Natural killer cell (primary cell): ENCODE measurements at regions not wholly inside any gene's neighbourhood (a gene's known extent, or its start where the extent isn't known, plus 50 kb on each side); places are given as distances from the start of the nearest gene placed in this dataset.

Source experiments
- ATAC-seq, 3 donors: fragments of 150-1000 bp in 2 of 3; fragments of 200-7000 bp in 1 of 3; cut with Tn5 transposase; 1 replicate in 1 of 3; 2 replicates in 2 of 3; pipeline ENCODE4 v1.10.0; 2021; ENCODE audit warnings: mild to moderate bottlenecking in 2 of 3, moderate library complexity in 2 of 3
- DNase-seq, 2 donors: peaks; one replicate each; pipeline versions ENCODE4 v3.0.0 to v3.0.0-alpha.2; 2013 to 2021; ENCODE audit warnings: mixed read lengths in 1 of 2
- H3K27ac ChIP-seq: one replicate; pipeline ENCODE4 v1.5.1; 2013; ENCODE audit warnings: mild to moderate bottlenecking, low read length
- H3K27me3 ChIP-seq: one replicate; pipeline ENCODE4 v1.6.1; 2013; ENCODE audit warnings: low read length; ENCODE audit not compliant: control insufficient read depth, insufficient read depth
- H3K36me3 ChIP-seq: one replicate; pipeline ENCODE4 v1.6.1; 2013; ENCODE audit warnings: low read length; ENCODE audit not compliant: control insufficient read depth, insufficient read depth
- H3K4me1 ChIP-seq: one replicate; pipeline ENCODE4 v1.6.1; 2013; ENCODE audit warnings: low read length; ENCODE audit not compliant: control insufficient read depth, insufficient read depth
- H3K4me3 ChIP-seq: one replicate; pipeline ENCODE4 v1.5.1; 2013; ENCODE audit warnings: low read length
- H3K9me3 ChIP-seq: one replicate; pipeline ENCODE4 v1.6.1; 2013; ENCODE audit warnings: low read length; ENCODE audit not compliant: control insufficient read depth, insufficient read depth
- H3K27ac Mint-ChIP-seq, 2 donors: one replicate each; pipeline ENCODE4 v1.8.0; 2022; ENCODE audit warnings: mild to moderate bottlenecking in 2 of 2, mixed read lengths in 2 of 2, moderate library complexity in 1 of 2
- H3K27me3 Mint-ChIP-seq, 2 donors: one replicate each; pipeline ENCODE4 v1.8.0; 2022; ENCODE audit warnings: low read depth in 2 of 2, mixed read lengths in 2 of 2
- H3K36me3 Mint-ChIP-seq: one replicate; pipeline ENCODE4 v1.8.0; 2022; ENCODE audit warnings: mixed read lengths
- H3K4me1 Mint-ChIP-seq, 2 donors: one replicate each; pipeline ENCODE4 v1.8.0; 2022; ENCODE audit warnings: mixed read lengths in 2 of 2
- H3K4me3 Mint-ChIP-seq: one replicate; pipeline ENCODE4 v1.8.0; 2022; ENCODE audit warnings: mild to moderate bottlenecking, moderate library complexity, mixed read lengths
- H3K9me3 Mint-ChIP-seq, 2 donors: one replicate each; pipeline ENCODE4 v1.8.0; 2022; ENCODE audit warnings: mixed read lengths in 2 of 2
- CTCF ChIP-seq: fragments of 200-600 bp; IDR thresholded peaks from one replicate; pipeline ENCODE4 v1.8.0; 2022; ENCODE audit warnings: antibody characterized with exemption
- WGBS: methylation state at CpG from one replicate; pipeline ENCODE4 v1.1.7; 2013; ENCODE audit warnings: missing lambda C conversion rate; ENCODE audit not compliant: insufficient coverage; 5-methylcytosine and 5-hydroxymethylcytosine counted together
- intact Hi-C: fragments of 100-400 bp; cut with micrococcal nuclease; formaldehyde crosslinking; loops from one replicate; pipeline ENCODE4 v1.14.2; 2022

GRCh38 chr14:38556252-38556651, 300.4 kb upstream of the CLEC14A start:
- H3K4me1 Mint-ChIP-seq, result no peaks in the 10 kb centered on the region
- intact Hi-C loops, result no loop called here
- whole genome bisulfite sequencing, result 83% methylated on average over 1 of the region's 1 CpG

DNA sequence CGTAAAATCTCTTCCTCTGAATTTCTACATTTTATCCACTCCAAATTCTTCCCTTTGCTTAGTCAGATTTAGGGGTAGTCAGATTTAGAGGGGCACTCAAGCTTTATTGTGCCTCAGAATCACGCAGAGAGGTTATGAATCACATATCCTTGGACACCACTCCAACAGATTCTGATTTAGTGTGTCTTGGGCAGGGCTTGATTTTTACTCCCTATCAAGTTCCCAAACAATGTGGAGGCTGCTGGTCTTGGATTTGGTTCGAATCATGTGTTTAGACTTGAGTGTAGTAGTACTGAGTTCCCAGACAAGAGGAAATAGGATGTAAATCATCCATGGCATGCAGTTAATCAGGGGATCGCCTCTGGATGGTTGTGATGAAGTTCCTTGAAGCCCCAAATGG, 298.1 kb upstream of the CLEC14A start:
- Histone ChIP-seq H3K4me3 (no peak overlapping the region), H3K27me3 (no peaks in the 10 kb centered on the region), H3K9me3 (peaks cover 2% of the 10 kb centered on the region), H3K27ac (no peak overlapping the region), H3K36me3 (no peaks in the 10 kb centered on the region), H3K4me1 (no peaks in the 10 kb centered on the region)
- intact Hi-C loops, result no loop called here
- Mint-ChIP-seq H3K4me3 (no peak overlapping the region), H3K9me3 (peaks cover 2 to 10% of the 10 kb centered on the region in 2 donors), H3K36me3 (no peaks in the 10 kb centered on the region), H3K27me3 (no peaks in the 10 kb centered on the region), H3K4me1 (peaks cover 0 to 4% of the 10 kb centered on the region in 2 donors), H3K27ac (no peak overlapping the region)
- DNase-seq (no peak), ATAC-seq (no peak)
- no peak for TF ChIP-seq CTCF
- WGBS, result 65% methylated on average over 3 of the region's 4 CpGs

More at GRCh38 chr14:38556252-38556651, 300.4 kb upstream of the CLEC14A start:
- Mint-ChIP-seq H3K27me3 (no peaks in the 10 kb centered on the region), H3K4me3 (no peak overlapping the region), H3K27ac (no peak overlapping the region), H3K36me3 (no peaks in the 10 kb centered on the region), H3K9me3 (peaks cover 2 to 17% of the 10 kb centered on the region in 2 donors)
- no peak for TF ChIP-seq CTCF
- DNase-seq (no peak), ATAC-seq (no peak)
- H3K36me3 ChIP-seq, result no peaks in the 10 kb centered on the region
- no peaks in the 10 kb centered on the region for H3K27me3 ChIP-seq
- H3K27ac ChIP-seq, result no peak overlapping the region
- no peaks in the 10 kb centered on the region for H3K4me1 ChIP-seq
- H3K9me3 ChIP-seq, result peaks cover 16% of the 10 kb centered on the region
- H3K4me3 ChIP-seq, result no peak overlapping the region

DNA sequence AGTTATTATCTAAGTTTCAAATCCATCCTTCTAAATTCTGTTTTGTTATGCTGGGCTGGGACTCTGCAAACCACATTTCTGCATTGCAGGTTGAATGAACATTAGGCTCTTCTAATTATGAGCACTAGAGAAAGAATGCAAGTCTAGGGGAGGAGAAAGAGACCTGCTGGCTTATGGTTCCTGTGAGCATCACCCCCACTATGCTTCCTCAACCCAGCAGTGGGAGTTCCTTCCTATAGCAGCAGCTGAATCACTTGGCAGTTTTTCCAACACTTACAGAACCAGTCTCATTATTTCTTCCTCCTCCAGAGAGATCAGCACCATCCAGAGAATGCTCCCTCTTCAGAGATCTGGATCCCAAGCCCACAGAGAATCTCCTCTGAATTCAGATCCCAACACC, 297.7 kb upstream of the CLEC14A start:
- Mint-ChIP-seq H3K27me3 (no peaks in the 10 kb centered on the region), H3K4me3 (no peak overlapping the region), H3K9me3 (peaks cover 3 to 6% of the 10 kb centered on the region in 2 donors), H3K27ac (no peak overlapping the region), H3K36me3 (no peaks in the 10 kb centered on the region), H3K4me1 (peaks cover 0 to 4% of the 10 kb centered on the region in 2 donors)
- intact Hi-C loops, result no loop called here
- H3K4me3 ChIP-seq, result no peak overlapping the region
- H3K4me1 ChIP-seq, result no peaks in the 10 kb centered on the region
- no peaks in the 10 kb centered on the region for H3K27me3 ChIP-seq
- H3K27ac ChIP-seq, result no peak overlapping the region
- TF ChIP-seq CTCF, result no peak
- no peaks in the 10 kb centered on the region for H3K36me3 ChIP-seq
- no peak for DNase-seq
- peaks cover 2% of the 10 kb centered on the region for H3K9me3 ChIP-seq
- ATAC-seq, result no peak

DNA sequence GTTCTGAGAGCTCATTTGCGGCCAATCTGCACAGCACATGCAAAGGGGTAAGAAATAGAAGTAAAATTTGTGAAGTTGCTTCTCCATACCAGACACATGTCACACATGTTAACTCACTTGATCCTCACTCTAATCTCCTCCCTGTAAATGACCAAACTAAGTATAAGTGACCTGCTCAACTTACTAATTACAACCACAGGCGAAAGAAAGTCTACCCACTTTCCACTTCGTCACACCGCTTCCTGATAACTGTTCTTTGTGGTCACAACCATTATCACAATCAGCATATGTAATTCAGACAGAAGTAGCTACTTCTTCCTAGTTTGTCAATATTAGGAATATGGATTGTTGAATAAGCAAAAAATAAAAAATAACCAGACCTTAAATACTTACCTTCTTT, 293.7 kb upstream of the CLEC14A start:
- no peaks in the 10 kb centered on the region for H3K27me3 Mint-ChIP-seq
- WGBS, result 33% methylated on average over 3 of the region's 4 CpGs
- H3K9me3 Mint-ChIP-seq, result peaks cover 0 to 3% of the 10 kb centered on the region in 2 donors
- TF ChIP-seq CTCF, result no peak
- no peaks in the 10 kb centered on the region for H3K27me3 ChIP-seq
- H3K4me1 Mint-ChIP-seq, result peaks cover 0 to 4% of the 10 kb centered on the region in 2 donors
- peaks cover 2% of the 10 kb centered on the region for H3K9me3 ChIP-seq
- H3K4me3 Mint-ChIP-seq, result no peak overlapping the region
- H3K27ac ChIP-seq, result no peak overlapping the region
- DNase-seq, result no peak
- H3K27ac Mint-ChIP-seq, result no peak overlapping the region
- intact Hi-C loops, result no loop called here
- no peaks in the 10 kb centered on the region for H3K36me3 ChIP-seq
- H3K4me1 ChIP-seq, result no peaks in the 10 kb centered on the region
- no peaks in the 10 kb centered on the region for H3K36me3 Mint-ChIP-seq
- ATAC-seq, result no peak
- H3K4me3 ChIP-seq, result no peak overlapping the region
